Activated T-cell treated with anti-CD3 and anti-CD28 coated beads, Interleukin-2, amount 50 U/mL, for 48 hours (primary cell): ENCODE measurements at regions not wholly inside any gene's neighbourhood (a gene's known extent, or its start where the extent isn't known, plus 50 kb on each side); places are given as distances from the start of the nearest gene placed in this dataset.
"Not testable (repeated sequence)": the region's sequence is repeated elsewhere in the genome, so short reads cannot be mapped to it uniquely, and the experiment has no call there.

Source experiments
- DNase-seq, 2 experiments: peaks; one replicate each; pipeline ENCODE4 v3.0.0-alpha.2; 2020

DNA sequence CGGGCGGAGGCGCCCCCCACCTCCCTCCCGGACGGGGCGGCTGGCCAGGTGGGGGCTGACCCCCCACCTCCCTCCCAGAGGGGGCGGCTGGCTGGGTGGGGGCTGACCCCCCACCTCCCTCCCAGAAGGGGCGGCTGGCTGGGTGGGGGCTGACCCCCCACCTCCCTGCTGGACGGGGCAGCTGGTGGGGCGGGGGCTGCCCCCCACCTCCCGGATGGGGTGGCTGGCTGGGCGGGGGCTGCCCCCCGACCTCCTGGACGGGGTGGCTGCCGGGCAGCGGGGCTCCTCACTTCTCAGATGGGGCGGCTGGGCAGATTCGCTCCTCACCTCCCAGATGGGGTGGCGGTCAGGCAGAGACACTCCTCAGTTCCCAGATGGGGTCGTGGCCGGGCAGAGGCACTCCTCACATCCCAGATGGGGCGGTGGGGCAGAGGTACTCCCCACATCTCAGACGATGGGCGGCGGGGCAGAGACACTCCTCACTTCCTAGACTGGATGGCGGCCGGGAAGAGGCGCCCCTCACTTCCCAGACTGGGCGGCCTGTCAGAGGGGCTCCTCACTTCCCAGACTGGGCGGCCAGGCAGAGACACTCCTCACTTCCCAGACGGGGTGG, 178.1 kb upstream of the CLINT1 start:
- not testable (repeated sequence) for DNase-seq

DNA sequence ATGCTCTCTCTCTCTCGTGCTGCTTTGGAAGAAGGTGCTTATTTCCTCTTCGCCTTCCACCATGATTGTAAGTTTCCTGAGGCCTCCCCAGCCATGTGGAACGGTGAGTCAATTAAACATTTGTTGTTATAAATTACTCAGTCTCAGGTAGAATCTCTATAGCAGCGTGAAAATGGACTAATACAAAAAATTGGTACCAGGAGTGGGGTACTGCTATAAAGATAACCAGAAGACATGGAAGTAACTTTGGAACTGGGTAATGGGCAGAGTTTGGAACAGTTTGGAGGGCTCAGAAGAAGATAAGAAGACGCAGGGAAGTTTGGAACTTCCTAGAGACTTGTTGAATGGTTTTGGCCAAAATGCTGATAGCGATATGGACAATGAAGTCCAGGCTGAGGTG, 175.6 kb upstream of the CLINT1 start:
- DNase-seq: not testable (repeated sequence)

- no peak for DNase-seq
These were observed 174.8 kb upstream of the CLINT1 start for GRCh38 chr5:158033724-158034123.

- no peak for DNase-seq
These were observed 174.1 kb upstream of the CLINT1 start for GRCh38 chr5:158033076-158033475.

GRCh38 chr5:158032246-158032645, 173.3 kb upstream of the CLINT1 start:
- DNase-seq: no peak

DNA sequence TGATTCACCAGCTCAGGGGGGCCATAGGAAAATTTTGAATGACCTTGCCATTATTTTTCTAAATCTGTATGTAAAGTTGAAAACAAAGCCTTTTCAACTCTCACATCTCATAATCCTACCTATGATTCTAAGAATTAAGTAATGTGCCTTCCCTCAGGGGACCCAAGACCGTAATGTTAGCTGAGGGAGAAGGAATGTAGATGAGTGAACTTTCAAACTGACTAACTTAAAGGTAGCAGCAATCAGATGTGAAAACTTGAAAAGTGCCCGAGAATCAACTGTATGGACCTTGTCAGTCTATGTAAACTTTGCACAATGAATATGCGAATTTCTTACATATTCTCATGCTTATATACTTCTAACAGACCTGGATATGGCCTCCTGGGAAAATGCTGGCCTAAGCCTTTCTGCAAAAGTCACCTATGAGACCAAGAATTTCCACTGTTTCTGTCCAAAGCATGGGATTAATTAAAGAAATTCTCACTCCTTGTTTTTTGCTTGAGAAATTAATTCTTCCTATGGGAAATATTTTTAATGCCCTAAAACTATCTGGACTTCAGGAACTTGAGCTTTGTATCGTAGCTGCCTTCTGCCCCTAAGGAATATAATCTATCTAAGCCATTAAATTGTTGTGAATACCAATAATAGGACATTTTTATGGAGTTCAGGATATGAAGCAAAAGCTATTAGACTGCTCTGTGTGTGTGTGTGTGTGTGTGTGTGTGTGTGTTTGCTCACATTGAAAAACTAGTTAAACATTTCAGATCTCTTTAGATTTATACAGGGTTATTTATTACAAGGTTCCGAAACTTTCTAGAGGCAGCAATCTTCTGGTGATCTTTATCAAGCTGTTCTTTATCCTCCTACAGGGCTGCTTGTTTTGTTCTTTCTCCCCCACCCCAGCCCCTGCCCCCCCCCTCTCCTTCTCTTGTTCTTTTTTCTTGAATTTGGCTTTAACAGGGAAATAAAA, 169.1 kb upstream of the CLINT1 start:
- DNase-seq: no peak

DNA sequence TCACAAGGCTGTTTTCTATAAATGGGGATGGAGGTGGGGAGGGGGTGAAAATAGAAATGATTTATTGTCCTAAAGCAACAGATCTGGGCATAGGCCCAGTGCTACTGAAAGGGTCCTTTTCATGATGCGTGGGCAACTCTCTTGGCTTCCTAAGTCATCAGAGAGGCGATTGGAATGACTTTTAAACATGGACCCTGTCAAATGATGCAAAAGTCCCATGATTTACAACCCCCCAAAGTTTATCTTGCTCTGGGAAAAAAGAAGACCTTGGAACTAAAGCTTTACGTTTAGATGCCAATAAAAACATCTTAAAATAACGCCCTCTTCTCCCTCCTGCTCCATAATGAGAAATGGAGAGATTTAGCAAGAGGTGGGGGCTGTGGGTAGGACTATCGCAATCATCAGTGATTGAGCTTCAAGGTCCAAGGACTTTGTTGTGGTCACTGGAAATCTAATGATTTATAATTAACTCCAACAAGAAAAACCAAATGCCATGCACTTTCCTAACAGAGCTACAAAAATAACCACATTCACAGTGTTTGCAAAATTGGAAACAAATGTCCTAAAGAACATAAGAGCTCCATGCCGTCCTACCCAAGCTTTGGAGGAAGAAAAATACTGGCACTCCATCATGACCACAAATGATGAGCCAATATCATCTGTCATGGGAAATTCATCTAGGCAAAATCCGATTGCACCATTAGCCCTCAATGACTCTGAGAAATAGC, 167.5 kb upstream of the CLINT1 start:
- DNase-seq: no peak

DNA sequence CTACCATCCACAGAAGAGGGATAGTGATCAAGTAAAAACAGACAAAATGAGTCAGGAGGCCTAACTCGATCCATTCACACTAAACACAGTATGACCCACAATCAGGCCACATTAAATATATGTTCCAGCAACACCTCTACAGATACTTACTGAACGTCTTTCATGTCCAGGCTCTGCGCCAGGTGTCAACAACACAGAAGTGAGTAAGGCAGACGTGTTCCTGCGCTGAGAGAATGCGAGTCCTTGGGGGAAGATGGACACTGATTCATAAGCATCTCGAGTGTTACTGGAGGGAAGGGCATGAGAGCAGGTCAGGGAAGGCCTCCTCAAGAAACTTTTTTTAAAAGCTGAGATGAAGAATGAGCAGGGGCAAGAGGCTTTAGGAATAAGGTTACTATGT, 164.3 kb upstream of the CLINT1 start:
- DNase-seq: no peak

- no peak for DNase-seq
These were observed 163.9 kb upstream of the CLINT1 start for GRCh38 chr5:158022837-158023236.

- DNase-seq: no peak
These were observed 163.4 kb upstream of the CLINT1 start for GRCh38 chr5:158022393-158022792.

- DNase-seq: no peak
These were observed 161.8 kb upstream of the CLINT1 start for GRCh38 chr5:158020555-158021418.

- DNase-seq: no peak
These were observed 158.5 kb upstream of the CLINT1 start for GRCh38 chr5:158017469-158017868.

GRCh38 chr5:158014372-158014771, 155.4 kb upstream of the CLINT1 start:
- no peak for DNase-seq

GRCh38 chr5:158013939-158014338, 155.0 kb upstream of the CLINT1 start:
- DNase-seq: no peak

GRCh38 chr5:158013303-158013702, 154.4 kb upstream of the CLINT1 start:
- no peak for DNase-seq

DNA sequence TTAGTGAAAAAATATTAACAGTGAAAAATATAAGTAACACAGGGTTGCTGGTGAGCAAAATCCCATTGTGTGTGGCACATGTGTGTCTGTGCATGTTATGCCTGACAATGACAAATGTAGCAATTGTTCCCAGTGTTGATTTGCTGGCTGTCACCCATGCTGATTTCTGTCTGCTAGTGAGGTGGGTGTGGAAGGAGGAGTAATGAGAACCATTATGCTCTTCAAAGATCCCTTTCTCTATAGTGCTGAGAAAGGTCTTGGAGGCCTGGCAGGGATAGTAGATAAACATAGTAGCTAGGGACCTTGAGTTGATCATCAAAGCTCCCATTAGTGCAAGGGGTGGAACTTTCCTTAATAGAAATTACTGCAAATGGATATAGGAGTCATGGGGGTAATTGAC, 152.5 kb upstream of the CLINT1 start:
- no peak for DNase-seq

DNA sequence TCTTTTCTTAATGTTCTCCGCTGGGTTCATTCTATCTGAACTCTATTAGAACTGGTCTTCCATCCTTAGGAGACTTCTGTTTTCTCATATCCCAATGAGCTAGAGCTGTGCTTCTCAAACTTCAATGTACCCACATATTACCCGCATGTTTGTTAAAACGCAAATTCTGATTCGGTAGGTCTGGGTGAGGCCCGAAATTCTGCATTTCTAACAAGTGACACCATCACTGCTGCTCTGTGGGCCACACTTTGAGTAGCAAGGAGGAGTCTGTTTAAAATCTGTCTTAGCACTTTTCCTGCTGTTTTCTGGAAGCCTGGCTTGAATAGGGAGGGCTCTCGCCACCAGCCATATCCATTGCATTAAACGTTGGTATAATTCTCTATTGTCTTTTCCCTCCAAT, 151.9 kb upstream of the CLINT1 start:
- DNase-seq: no peak

- no peak for DNase-seq
These were observed 148.4 kb upstream of the CLINT1 start for GRCh38 chr5:158007336-158007735.

DNA sequence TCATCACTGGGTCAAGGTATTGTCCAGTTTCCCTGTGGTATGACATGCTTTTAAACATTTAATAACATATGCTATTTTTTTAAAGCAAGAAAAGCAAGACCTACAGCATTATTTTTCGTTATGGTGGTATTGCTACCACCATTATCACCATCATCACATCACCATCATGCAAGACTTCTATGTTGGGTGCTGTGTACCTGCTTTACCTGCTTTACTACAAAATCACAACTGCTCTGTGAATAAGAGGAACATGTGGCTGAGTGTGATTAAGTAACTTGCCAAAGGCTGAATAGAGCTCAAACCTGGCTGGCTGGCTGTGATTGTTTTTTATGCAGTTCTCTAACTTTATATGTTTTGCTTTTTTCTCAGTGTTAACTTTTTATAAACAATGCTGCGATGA, 140.8 kb upstream of the CLINT1 start:
- DNase-seq: no peak

DNA sequence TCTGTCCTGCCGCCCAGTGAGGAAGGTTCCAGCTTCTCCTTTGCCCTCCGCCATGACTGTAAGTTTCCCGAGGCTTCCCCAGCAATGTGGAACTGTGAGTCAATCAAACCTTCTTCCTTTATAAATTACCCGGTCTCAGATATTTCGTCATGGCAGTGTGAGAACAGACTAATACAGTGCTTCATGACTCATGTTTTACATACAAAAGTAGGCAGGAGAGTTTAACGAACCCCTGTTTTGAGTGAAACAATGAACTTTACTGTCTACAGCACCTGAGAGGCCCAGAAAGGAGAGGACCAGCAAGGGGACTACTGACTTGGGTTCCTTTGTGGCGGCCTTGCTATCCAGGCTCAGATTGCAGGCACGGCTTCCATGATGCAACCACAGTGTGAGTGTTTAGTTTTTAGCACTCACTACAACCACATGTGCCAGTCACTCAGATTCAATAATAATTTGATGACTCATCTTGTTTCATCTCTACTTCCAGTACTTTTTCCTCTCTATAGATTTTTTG, 139.1 kb upstream of the CLINT1 start:
- DNase-seq: no peak

- peak; percentile 65 to 70 for DNase-seq
These were observed 136.1 kb upstream of the CLINT1 start for GRCh38 chr5:157994906-157995519.
